Gastrocnemius medialis (tissue), 4 donors: ENCODE measurements at regions not wholly inside any gene's neighbourhood (a gene's known extent, or its start where the extent isn't known, plus 50 kb on each side); places are given as distances from the start of the nearest gene placed in this dataset.

Experiments used
- POLR2A ChIP-seq, 2 donors: fragments of 450-650 bp; IDR thresholded peaks; one replicate each; pipeline ENCODE4 v1.6.1; 2017; ENCODE audit warnings: antibody characterized with exemption in 2 of 2, mild to moderate bottlenecking in 2 of 2, moderate library complexity in 2 of 2
- TF ChIP-seq, protein P1 (sequence below), 5 experiments: fragments of 450-650 bp in 3 of 5; fragments of 200-600 bp in 2 of 5; sonication (generic) in 2 of 5; IDR thresholded peaks in 4 of 5; conservative IDR thresholded peaks in 1 of 5; 1 replicate in 4 of 5; 2 replicates in 1 of 5; pipeline ENCODE4 v1.5.1; 2016 to 2019; ENCODE audit warnings: antibody characterized with exemption in 5 of 5, mild to moderate bottlenecking in 3 of 5, moderate library complexity in 3 of 5

DNA sequence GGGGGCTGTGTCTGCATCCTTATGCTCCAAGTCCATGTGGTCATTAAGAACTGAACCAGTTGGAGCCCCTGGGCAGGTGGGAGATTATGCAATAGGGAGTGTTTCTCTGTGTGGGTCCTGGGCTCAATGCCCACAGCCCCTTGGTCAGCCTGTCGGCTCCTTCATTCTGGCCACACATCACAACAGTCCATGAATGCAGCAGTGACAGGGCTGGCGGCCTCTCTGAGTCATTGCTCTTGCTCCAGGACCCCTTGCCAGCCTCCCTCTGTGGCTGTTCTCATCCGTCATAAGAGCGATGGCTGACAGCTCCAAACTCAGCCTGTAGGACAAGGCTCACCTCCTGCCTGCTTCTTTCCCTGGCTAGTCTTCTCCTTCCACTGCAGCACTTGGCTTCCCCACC is 609.5 kb upstream of the CDH4 start:
- TF ChIP-seq, protein P1, sequence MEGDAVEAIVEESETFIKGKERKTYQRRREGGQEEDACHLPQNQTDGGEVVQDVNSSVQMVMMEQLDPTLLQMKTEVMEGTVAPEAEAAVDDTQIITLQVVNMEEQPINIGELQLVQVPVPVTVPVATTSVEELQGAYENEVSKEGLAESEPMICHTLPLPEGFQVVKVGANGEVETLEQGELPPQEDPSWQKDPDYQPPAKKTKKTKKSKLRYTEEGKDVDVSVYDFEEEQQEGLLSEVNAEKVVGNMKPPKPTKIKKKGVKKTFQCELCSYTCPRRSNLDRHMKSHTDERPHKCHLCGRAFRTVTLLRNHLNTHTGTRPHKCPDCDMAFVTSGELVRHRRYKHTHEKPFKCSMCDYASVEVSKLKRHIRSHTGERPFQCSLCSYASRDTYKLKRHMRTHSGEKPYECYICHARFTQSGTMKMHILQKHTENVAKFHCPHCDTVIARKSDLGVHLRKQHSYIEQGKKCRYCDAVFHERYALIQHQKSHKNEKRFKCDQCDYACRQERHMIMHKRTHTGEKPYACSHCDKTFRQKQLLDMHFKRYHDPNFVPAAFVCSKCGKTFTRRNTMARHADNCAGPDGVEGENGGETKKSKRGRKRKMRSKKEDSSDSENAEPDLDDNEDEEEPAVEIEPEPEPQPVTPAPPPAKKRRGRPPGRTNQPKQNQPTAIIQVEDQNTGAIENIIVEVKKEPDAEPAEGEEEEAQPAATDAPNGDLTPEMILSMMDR (IDR thresholded peaks at IDR 0.05 in 4 of 5, conservative IDR thresholded peaks at IDR 0.05 in 1 of 5), result no peak
- TF ChIP-seq POLR2A (IDR thresholded peaks at IDR 0.05), result no peak
